ENCODE measurements at regions not wholly inside any gene's neighbourhood (a gene's known extent, or its start where the extent isn't known, plus 50 kb on each side); places are given as distances from the start of the nearest gene placed in this dataset.

GRCh38 chr9:35547889-35548418, 57.1 kb upstream of the TESK1 start:
- FAIRE-seq (no peak), DNase-seq (ENCODE audit: low read depth in 1 of 2, low spot score in 2 of 2) (no peak)
- Histone ChIP-seq H3K27me3 (replicated peaks in 1 of 4; ENCODE audit: control insufficient read depth in 3 of 4, extremely low read depth in 1 of 4, insufficient read depth in 3 of 4, low read length in 3 of 4) (no peaks in the 10 kb centered on the region), H3K9ac (replicated peaks in 1 of 4; ENCODE audit: extremely low read depth in 1 of 4, low read depth in 3 of 4, low read length in 3 of 4) (no peak overlapping the region), H4K20me1 (replicated peaks in 1 of 2; ENCODE audit: control insufficient read depth in 1 of 2, insufficient read depth in 2 of 2, low read length in 2 of 2) (peaks cover 0 to 4% of the 10 kb centered on the region in 2 experiments), H3K18ac (ENCODE audit: extremely low read depth, low read length) (no peak overlapping the region), H3K79me2 (ENCODE audit: control insufficient read depth in 1 of 2, insufficient read depth in 2 of 2, low read length in 2 of 2) (no peaks in the 10 kb centered on the region), H4K5ac (ENCODE audit: insufficient read length, low read depth, low read length) (no peak overlapping the region), H2BK15ac (ENCODE audit: low read length) (no peak overlapping the region), H4K8ac (ENCODE audit: extremely low read depth, insufficient read depth, low read length) (no peak overlapping the region; the same call in 1 of the 2 replicates), H3K36me3 (ENCODE audit: control insufficient read depth in 2 of 4, insufficient read depth in 4 of 4, low read length in 3 of 4) (no peaks in the 10 kb centered on the region), H2AK5ac (ENCODE audit: low read depth, low read length) (no peak overlapping the region), H4K91ac (replicated peaks; ENCODE audit: insufficient read length, low read length) (no peak overlapping the region), H2BK5ac (ENCODE audit: low read depth, low read length) (no peak overlapping the region; the same call in 1 of the 2 replicates), H3K79me1 (ENCODE audit: low read depth, low read length) (no peaks in the 10 kb centered on the region), H2BK20ac (ENCODE audit: low read length) (no peak overlapping the region), H3K4me3 (ENCODE audit: extremely low read depth in 1 of 4, insufficient read depth in 2 of 4, low read depth in 3 of 4, low read length in 4 of 4) (no peak overlapping the region), H3K4ac (replicated peaks; ENCODE audit: insufficient read length, low read depth, low read length) (no peak overlapping the region), H3K9me3 (ENCODE audit: insufficient read depth in 2 of 2, low read depth in 1 of 2, low read length in 1 of 2) (no peaks in the 10 kb centered on the region), H3K14ac (ENCODE audit: insufficient read length) (no peak overlapping the region), H3K4me2 (ENCODE audit: insufficient read depth in 1 of 2, low read depth in 2 of 2, low read length in 2 of 2) (no peak overlapping the region), H3K27ac (ENCODE audit: low read depth, low read length) (no peak overlapping the region), H2BK120ac (replicated peaks; ENCODE audit: low read depth, low read length) (no peak overlapping the region), H3K23ac (ENCODE audit: insufficient read length) (no peak overlapping the region), H2AFZ (ENCODE audit: low read length) (no peak overlapping the region), H3K56ac (replicated peaks; ENCODE audit: insufficient read length, low read depth, low read length) (no peak overlapping the region), H2BK12ac (ENCODE audit: low read depth, low read length) (no peak overlapping the region), H3K4me1 (replicated peaks in 1 of 4; ENCODE audit: control insufficient read depth in 3 of 4, insufficient read depth in 4 of 4, low read length in 3 of 4) (no peaks in the 10 kb centered on the region), H3K23me2 (ENCODE audit: low read depth, low read length) (no peaks in the 10 kb centered on the region)
- 96% methylated on average over 16 of the region's 16 CpGs; no CpG with 5 or more reads in 1 of the 2 experiments for WGBS, 2 experiments (ENCODE audit: extremely low coverage in 1 of 2, insufficient coverage in 1 of 2, insufficient read length in 1 of 2, insufficient replicate concordance in 2 of 2, low coverage in 1 of 2, low lambda C conversion rate in 2 of 2, missing lambda C conversion rate in 1 of 2)
- TF ChIP-seq MAX (IDR thresholded peaks at IDR 0.05) (no peak), RFX5 (IDR thresholded peaks at IDR 0.05; ENCODE audit: borderline replicate concordance, low read depth, low read length) (no peak), CBX5 (IDR thresholded peaks at IDR 0.05; ENCODE audit: low read depth, low read length) (no peak), KDM1A (IDR thresholded peaks at IDR 0.05; ENCODE audit: borderline replicate concordance, low read length) (no peak), TAF7 (optimal IDR thresholded peaks at IDR 0.05; ENCODE audit: borderline replicate concordance, low read depth, low read length) (no peak), SIN3A (conservative IDR thresholded peaks at IDR 0.05 in 1 of 2, IDR thresholded peaks at IDR 0.05 in 1 of 2; ENCODE audit: low read depth in 1 of 2, low read length in 2 of 2) (no peak)
- POLR2A ChIA-PET (ENCODE audit: partially characterized antibody), result no interaction called here
- CTCF ChIA-PET (ENCODE audit: partially characterized antibody), result interaction anchor here (0.6 to 18.3 kb wide), 8 partner anchors 9 to 148 kb away, joined by 3 to 181 read pairs (median 4); partner anchors contain the start of gene RUSC2

Measured in H1 (cell line).